CD14-positive monocyte (primary cell): ENCODE measurements at regions not wholly inside any gene's neighbourhood (a gene's known extent, or its start where the extent isn't known, plus 50 kb on each side); places are given as distances from the start of the nearest gene placed in this dataset.

Experiments used
- DNase-seq, 3 donors: peaks; one replicate each; pipeline ENCODE4 v3.0.0-alpha.2; 2011 to 2022
- H2AFZ ChIP-seq: 2 replicates; pipeline ENCODE4 v1.6.0; 2012; ENCODE audit warnings: mild to moderate bottlenecking, low read depth, low read length, inconsistent platforms; ENCODE audit not compliant: insufficient read depth, poor library complexity, severe bottlenecking
- H3K27ac ChIP-seq, 2 donors: 1 replicate in 1 of 2; 2 replicates in 1 of 2; pipeline ENCODE4 v1.5.1; 2012 to 2013; ENCODE audit warnings: low read length in 2 of 2, control low read depth in 1 of 2, inconsistent platforms in 1 of 2, low read depth in 1 of 2, mild to moderate bottlenecking in 1 of 2
- H3K27me3 ChIP-seq, 2 donors: one replicate each; pipeline versions ENCODE4 v1.6.0 to v1.6.1; 2011 to 2013; ENCODE audit warnings: low read length in 2 of 2; ENCODE audit not compliant: control insufficient read depth in 2 of 2, insufficient read depth in 2 of 2
- H3K36me3 ChIP-seq, 2 donors: replicated peaks in 1 of 2; 1 replicate in 1 of 2; 2 replicates in 1 of 2; pipeline versions ENCODE4 v1.5.1 to v1.6.1; 2012 to 2013; ENCODE audit warnings: low read length in 2 of 2, control low read depth in 1 of 2, inconsistent platforms in 1 of 2, mild to moderate bottlenecking in 1 of 2; ENCODE audit not compliant: insufficient read depth in 2 of 2, control insufficient read depth in 1 of 2
- H3K4me1 ChIP-seq, 2 donors: 1 replicate in 1 of 2; 2 replicates in 1 of 2; pipeline versions ENCODE4 v1.5.1 to v1.6.1; 2012 to 2013; ENCODE audit warnings: low read length in 2 of 2, control low read depth in 1 of 2, inconsistent platforms in 1 of 2, mild to moderate bottlenecking in 1 of 2, moderate library complexity in 1 of 2; ENCODE audit not compliant: insufficient read depth in 2 of 2, control insufficient read depth in 1 of 2
- H3K4me2 ChIP-seq: replicated peaks from 2 replicates; pipeline ENCODE3; 2012; ENCODE audit warnings: low read length, moderate library complexity, mild to moderate bottlenecking; ENCODE audit not compliant: poor library complexity, severe bottlenecking; ENCODE audit errors: extremely low read depth
- H3K4me3 ChIP-seq, 3 experiments: fragments of 200-600 bp in 1 of 3; sonication (generic) in 1 of 3; replicated peaks in 1 of 3; 1 replicate in 2 of 3; 2 replicates in 1 of 3; pipeline ENCODE4 v1.5.1; 2011 to 2013; ENCODE audit warnings: low read length in 3 of 3, mild to moderate bottlenecking in 3 of 3, control low read depth in 2 of 3, low read depth in 2 of 3, inconsistent platforms in 1 of 3, moderate library complexity in 1 of 3
- H3K79me2 ChIP-seq: 2 replicates; pipeline ENCODE4 v1.6.0; 2012; ENCODE audit warnings: mild to moderate bottlenecking, control low read depth, inconsistent platforms, low read length, moderate library complexity; ENCODE audit not compliant: insufficient read depth
- H3K9ac ChIP-seq: 2 replicates; pipeline ENCODE4 v1.6.0; 2017; ENCODE audit warnings: low read length, mild to moderate bottlenecking; ENCODE audit not compliant: insufficient read depth, poor library complexity, severe bottlenecking
- H3K9me3 ChIP-seq, 2 donors: replicated peaks in 1 of 2; 1 replicate in 1 of 2; 2 replicates in 1 of 2; pipeline versions ENCODE4 v1.5.1 to v1.6.1; 2012 to 2013; ENCODE audit warnings: low read length in 2 of 2, control low read depth in 1 of 2; ENCODE audit not compliant: control insufficient read depth in 1 of 2, insufficient read depth in 1 of 2
- H4K20me1 ChIP-seq: 2 replicates; pipeline ENCODE4 v1.6.0; 2012; ENCODE audit warnings: mild to moderate bottlenecking, low read length, control low read depth, moderate library complexity; ENCODE audit not compliant: insufficient read depth
- H3K27ac Mint-ChIP-seq, 7 donors: one replicate each; pipeline ENCODE4 v1.8.0; 2020; ENCODE audit warnings: mild to moderate bottlenecking in 7 of 7, mixed read lengths in 7 of 7, moderate library complexity in 6 of 7, inconsistent platforms in 2 of 7
- H3K27me3 Mint-ChIP-seq, 3 donors: one replicate each; pipeline ENCODE4 v1.8.0; 2021 to 2022; ENCODE audit warnings: low read depth in 3 of 3, mild to moderate bottlenecking in 3 of 3, mixed read lengths in 3 of 3, moderate library complexity in 3 of 3, inconsistent platforms in 1 of 3
- H3K36me3 Mint-ChIP-seq, 2 donors: one replicate each; pipeline ENCODE4 v1.8.0; 2020; ENCODE audit warnings: mixed read lengths in 2 of 2, inconsistent platforms in 1 of 2, mild to moderate bottlenecking in 1 of 2
- H3K4me1 Mint-ChIP-seq: one replicate; pipeline ENCODE4 v1.8.0; 2020; ENCODE audit warnings: mild to moderate bottlenecking, mixed read lengths
- H3K4me3 Mint-ChIP-seq, 2 donors: one replicate each; pipeline ENCODE4 v1.8.0; 2020; ENCODE audit warnings: mild to moderate bottlenecking in 2 of 2, mixed read lengths in 2 of 2, moderate library complexity in 1 of 2
- H3K9me3 Mint-ChIP-seq, 7 donors: one replicate each; pipeline ENCODE4 v1.8.0; 2020 to 2022; ENCODE audit warnings: mixed read lengths in 7 of 7, mild to moderate bottlenecking in 6 of 7, moderate library complexity in 6 of 7, inconsistent platforms in 2 of 7
- CTCF ChIP-seq: fragments of 200-600 bp; IDR thresholded peaks from one replicate; pipeline ENCODE4 v1.8.0; 2022; ENCODE audit warnings: antibody characterized with exemption, mild to moderate bottlenecking
- WGBS: methylation state at CpG from one replicate; pipeline ENCODE4 v1.1.5; 2013; ENCODE audit warnings: missing lambda C conversion rate; ENCODE audit not compliant: insufficient coverage; 5-methylcytosine and 5-hydroxymethylcytosine counted together
- intact Hi-C, 2 donors: fragments of 100-400 bp; cut with micrococcal nuclease; formaldehyde crosslinking; loops; one replicate each; pipeline versions ENCODE4 v1.15.0 to v1.15.1; 2023

GRCh38 chr1:219989766-219990165 is 56.5 kb downstream of the EPRS1 start:
- Histone ChIP-seq H3K9ac (no peak overlapping the region), H3K4me3 (no peak overlapping the region), H3K79me2 (no peaks in the 10 kb centered on the region), H4K20me1 (no peaks in the 10 kb centered on the region), H3K4me2 (no peak overlapping the region), H3K36me3 (peaks cover 41 to 72% of the 10 kb centered on the region in 2 donors), H3K4me1 (no peaks in the 10 kb centered on the region), H2AFZ (no peak overlapping the region), H3K27me3 (no peaks in the 10 kb centered on the region), H3K9me3 (no peaks in the 10 kb centered on the region), H3K27ac (no peak overlapping the region)
- H3K9me3 Mint-ChIP-seq: no peaks in the 10 kb centered on the region
- H3K27ac Mint-ChIP-seq: no peak overlapping the region
- peaks cover 43 to 60% of the 10 kb centered on the region in 2 donors for H3K36me3 Mint-ChIP-seq
- H3K27me3 Mint-ChIP-seq: no peaks in the 10 kb centered on the region
- TF ChIP-seq CTCF: no peak
- H3K4me3 Mint-ChIP-seq: no peak overlapping the region
- intact Hi-C loops: no loop called here
- DNase-seq: no peak
- no CpG with 5 or more reads among the region's 4 CpGs for WGBS
- peaks cover 2% of the 10 kb centered on the region for H3K4me1 Mint-ChIP-seq

- Histone ChIP-seq H3K4me3 (no peak overlapping the region), H3K36me3 (peaks cover 48 to 72% of the 10 kb centered on the region in 2 donors), H3K27ac (peak overlapping the region in 1 of 2 donors; percentile 7), H3K4me2 (no peak overlapping the region), H3K9ac (no peak overlapping the region), H2AFZ (no peak overlapping the region), H3K27me3 (no peaks in the 10 kb centered on the region), H3K9me3 (no peaks in the 10 kb centered on the region), H3K4me1 (no peaks in the 10 kb centered on the region), H4K20me1 (no peaks in the 10 kb centered on the region), H3K79me2 (no peaks in the 10 kb centered on the region)
- no peak overlapping the region for H3K4me3 Mint-ChIP-seq
- H3K36me3 Mint-ChIP-seq: peaks cover 45 to 63% of the 10 kb centered on the region in 2 donors
- peaks cover 2% of the 10 kb centered on the region for H3K4me1 Mint-ChIP-seq
- intact Hi-C loops: no loop called here
- H3K27ac Mint-ChIP-seq: peak overlapping the region in 2 of 7 donors; percentile 8 to 48
- no peaks in the 10 kb centered on the region for H3K9me3 Mint-ChIP-seq
- no peak for DNase-seq
- H3K27me3 Mint-ChIP-seq: no peaks in the 10 kb centered on the region
- TF ChIP-seq CTCF: no peak
These were observed 57.5 kb downstream of the EPRS1 start for GRCh38 chr1:219988818-219989217.
